HepG2 (cell line): ENCODE measurements at regions not wholly inside any gene's neighbourhood (a gene's known extent, or its start where the extent isn't known, plus 50 kb on each side); places are given as distances from the start of the nearest gene placed in this dataset.

Source experiments
- CTCF ChIP-seq: sonication (generic); formaldehyde crosslinking; IDR thresholded peaks from 2 replicates; pipeline ENCODE4 v1.5.0; 2020; ENCODE audit warnings: mild to moderate bottlenecking, missing genetic modification reagents, moderate library complexity
- HOMEZ ChIP-seq: IDR thresholded peaks from 2 replicates; pipeline ENCODE4 v1.6.1; 2016; ENCODE audit warnings: low read depth
- KAT2B ChIP-seq: fragments of 150-350 bp; IDR thresholded peaks from 2 replicates; pipeline ENCODE4 v1.6.1; 2014; ENCODE audit warnings: low read depth, low read length, borderline replicate concordance
- KDM5B ChIP-seq: sonication (generic); formaldehyde crosslinking; IDR thresholded peaks from 2 replicates; pipeline ENCODE4 v1.4.0; 2020; ENCODE audit warnings: missing genetic modification reagents, mild to moderate bottlenecking, borderline replicate concordance
- MED8 ChIP-seq: sonication (generic); formaldehyde crosslinking; IDR thresholded peaks from 2 replicates; pipeline ENCODE4 v1.8.1; 2023; ENCODE audit warnings: mild to moderate bottlenecking, missing genetic modification reagents; ENCODE audit not compliant: insufficient replicate concordance
- ZNF746 ChIP-seq: sonication (generic); formaldehyde crosslinking; IDR thresholded peaks from 2 replicates; pipeline ENCODE4 v1.8.0; 2022; ENCODE audit warnings: mild to moderate bottlenecking, missing genetic modification reagents
- TF ChIP-seq, protein P1 (sequence below): sonication (generic); formaldehyde crosslinking; IDR thresholded peaks from 2 replicates; pipeline ENCODE4 v1.8.0; 2022; ENCODE audit warnings: mild to moderate bottlenecking, missing genetic modification reagents; ENCODE audit not compliant: insufficient replicate concordance

DNA sequence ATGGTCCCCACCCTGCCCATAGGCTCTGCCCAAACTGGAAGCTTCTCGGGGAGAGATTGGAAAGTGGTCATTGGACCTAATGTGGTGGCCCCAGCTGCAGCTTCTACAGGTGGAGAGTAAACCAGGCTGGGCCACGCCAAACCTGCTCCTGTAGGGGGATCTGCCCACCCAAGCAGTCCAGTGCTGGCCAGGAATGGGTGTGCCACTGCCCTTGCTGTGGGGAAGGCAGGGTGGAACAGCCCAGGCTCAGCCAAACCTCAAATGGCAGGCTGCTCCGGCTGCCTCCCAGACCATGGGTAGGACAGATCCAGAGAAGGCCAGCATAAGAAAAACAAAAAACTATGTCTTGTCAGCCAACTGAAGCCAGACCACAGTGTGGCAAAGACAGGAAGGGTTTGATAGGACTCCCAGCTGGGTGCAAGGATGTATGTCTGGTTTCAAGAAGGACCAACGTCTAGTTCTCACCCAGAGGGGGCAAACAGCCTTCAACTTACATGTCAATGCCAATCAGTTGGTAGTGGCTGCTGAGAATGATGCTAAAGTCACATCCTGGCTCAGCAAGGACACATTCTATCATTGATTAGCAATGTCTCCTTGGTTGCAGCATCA lies 267.3 kb downstream of the UACA start:
- TF ChIP-seq HOMEZ (CRISPR knock-in tag), result no peak
- TF ChIP-seq KAT2B, result no peak
- TF ChIP-seq MED8, result no peak
- TF ChIP-seq, protein P1, sequence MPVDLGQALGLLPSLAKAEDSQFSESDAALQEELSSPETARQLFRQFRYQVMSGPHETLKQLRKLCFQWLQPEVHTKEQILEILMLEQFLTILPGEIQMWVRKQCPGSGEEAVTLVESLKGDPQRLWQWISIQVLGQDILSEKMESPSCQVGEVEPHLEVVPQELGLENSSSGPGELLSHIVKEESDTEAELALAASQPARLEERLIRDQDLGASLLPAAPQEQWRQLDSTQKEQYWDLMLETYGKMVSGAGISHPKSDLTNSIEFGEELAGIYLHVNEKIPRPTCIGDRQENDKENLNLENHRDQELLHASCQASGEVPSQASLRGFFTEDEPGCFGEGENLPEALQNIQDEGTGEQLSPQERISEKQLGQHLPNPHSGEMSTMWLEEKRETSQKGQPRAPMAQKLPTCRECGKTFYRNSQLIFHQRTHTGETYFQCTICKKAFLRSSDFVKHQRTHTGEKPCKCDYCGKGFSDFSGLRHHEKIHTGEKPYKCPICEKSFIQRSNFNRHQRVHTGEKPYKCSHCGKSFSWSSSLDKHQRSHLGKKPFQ (CRISPR knock-in tag), result no peak
- TF ChIP-seq CTCF (CRISPR knock-in tag), result no peak
- TF ChIP-seq ZNF746 (CRISPR knock-in tag), result no peak
- TF ChIP-seq KDM5B, result no peak
